GM12874 (cell line): ENCODE measurements at regions not wholly inside any gene's neighbourhood (a gene's known extent, or its start where the extent isn't known, plus 50 kb on each side); places are given as distances from the start of the nearest gene placed in this dataset.

Source experiments
- CTCF ChIP-seq: IDR thresholded peaks from 2 replicates; pipeline ENCODE4 v1.5.1; 2011; ENCODE audit warnings: low read depth, mild to moderate bottlenecking, control low read depth, low read length, moderate library complexity; ENCODE audit not compliant: insufficient read depth

- TF ChIP-seq CTCF = no peak
Measured at GRCh38 chr2:181779288-181780021, 99.1 kb upstream of the NEUROD1 start.

GRCh38 chr2:181780047-181780651 is 99.8 kb upstream of the NEUROD1 start:
- no peak for TF ChIP-seq CTCF

GRCh38 chr2:181780657-181781056 is 100.3 kb upstream of the NEUROD1 start:
- no peak for TF ChIP-seq CTCF

- TF ChIP-seq CTCF = peak; percentile 40; the same call in 1 of the 2 replicates
Measured at GRCh38 chr2:181781078-181781786, 100.9 kb upstream of the NEUROD1 start.

- no peak for TF ChIP-seq CTCF
Measured at GRCh38 chr2:181782660-181783059, 102.3 kb upstream of the NEUROD1 start.

- no peak for TF ChIP-seq CTCF
Measured at GRCh38 chr2:181784556-181784955, 104.2 kb upstream of the NEUROD1 start.

GRCh38 chr2:181785691-181786344 is 105.5 kb upstream of the NEUROD1 start:
- no peak for TF ChIP-seq CTCF
